ENCODE measurements at regions not wholly inside any gene's neighbourhood (a gene's known extent, or its start where the extent isn't known, plus 50 kb on each side); places are given as distances from the start of the nearest gene placed in this dataset.

GRCh38 chr7:125561006-125561405 lies 631.4 kb upstream of the POT1 start:
- Histone ChIP-seq H3K9me3 (ENCODE audit: control insufficient read depth, low read length) (no peaks in the 10 kb centered on the region), H3K9ac (ENCODE audit: low read length) (no peak overlapping the region), H3K4me3 (ENCODE audit: low read length) (no peak overlapping the region), H3K36me3 (ENCODE audit: control insufficient read depth, insufficient read depth, low read length, severe bottlenecking) (no peaks in the 10 kb centered on the region), H3K4me1 (ENCODE audit: control insufficient read depth, insufficient read depth, low read length) (no peaks in the 10 kb centered on the region), H3K27me3 (replicated peaks; ENCODE audit: control insufficient read depth, insufficient read depth, low read length) (no peaks in the 10 kb centered on the region)
- DNase-seq (ENCODE audit: low read depth): no peak

- Histone ChIP-seq H3K9me3 (ENCODE audit: control insufficient read depth, low read length) (no peaks in the 10 kb centered on the region), H3K4me3 (ENCODE audit: low read length) (no peak overlapping the region), H3K9ac (ENCODE audit: low read length) (no peak overlapping the region), H3K27me3 (replicated peaks; ENCODE audit: control insufficient read depth, insufficient read depth, low read length) (no peaks in the 10 kb centered on the region), H3K4me1 (ENCODE audit: control insufficient read depth, insufficient read depth, low read length) (no peaks in the 10 kb centered on the region), H3K36me3 (ENCODE audit: control insufficient read depth, insufficient read depth, low read length, severe bottlenecking) (no peaks in the 10 kb centered on the region)
- no peak for DNase-seq (ENCODE audit: low read depth)
Measured at GRCh38 chr7:125559921-125560320, 630.3 kb upstream of the POT1 start.

DNA sequence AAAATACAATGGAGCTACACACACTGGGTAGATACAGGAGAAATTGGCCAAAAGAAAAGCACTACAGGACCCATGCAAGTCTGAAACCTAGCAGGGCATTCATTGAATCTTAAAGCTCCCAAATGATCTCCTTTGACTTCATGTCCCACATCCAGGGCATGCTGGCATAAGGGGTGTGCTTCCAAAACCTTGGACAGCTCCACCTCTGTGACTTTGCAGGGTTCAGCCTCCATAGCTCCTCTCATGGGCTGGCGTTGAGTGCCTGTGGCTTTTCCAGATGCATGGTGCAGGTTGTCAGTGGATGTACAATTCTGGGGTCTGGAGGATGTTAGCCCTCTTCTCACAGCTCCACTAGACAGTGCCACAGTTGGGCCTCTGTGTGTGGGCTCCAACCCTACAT lies 626.3 kb upstream of the POT1 start:
- no peaks in the 10 kb centered on the region for H3K9me3 ChIP-seq (ENCODE audit: control insufficient read depth, low read length)
- DNase-seq (ENCODE audit: low read depth): no peak
- no peaks in the 10 kb centered on the region for H3K4me1 ChIP-seq (ENCODE audit: control insufficient read depth, insufficient read depth, low read length)
- H3K27me3 ChIP-seq (replicated peaks; ENCODE audit: control insufficient read depth, insufficient read depth, low read length): no peaks in the 10 kb centered on the region
- H3K4me3 ChIP-seq (ENCODE audit: low read length): no peak overlapping the region
- H3K36me3 ChIP-seq (ENCODE audit: control insufficient read depth, insufficient read depth, low read length, severe bottlenecking): no peaks in the 10 kb centered on the region
- H3K9ac ChIP-seq (ENCODE audit: low read length): no peak overlapping the region

DNA sequence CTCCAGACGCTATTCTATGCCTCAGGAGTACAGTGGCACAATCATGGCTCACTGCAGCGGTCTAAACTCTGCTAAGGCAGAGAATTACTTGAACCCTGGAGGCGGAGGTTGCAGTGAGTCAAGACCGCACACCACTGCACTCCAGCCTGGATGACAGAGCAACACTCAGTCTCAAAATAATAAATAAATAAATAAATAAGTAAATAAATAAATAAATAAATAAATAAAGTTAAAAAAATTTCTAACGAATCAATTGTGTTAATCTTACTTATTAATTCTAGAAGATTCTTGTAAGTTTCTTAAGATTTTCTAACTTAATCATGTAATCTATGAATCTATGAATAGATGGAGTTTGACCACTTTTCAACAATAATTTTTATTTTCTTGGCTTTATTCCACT lies 621.4 kb upstream of the POT1 start:
- no peaks in the 10 kb centered on the region for H3K27me3 ChIP-seq (replicated peaks; ENCODE audit: control insufficient read depth, insufficient read depth, low read length)
- no peaks in the 10 kb centered on the region for H3K9me3 ChIP-seq (ENCODE audit: control insufficient read depth, low read length)
- no peak overlapping the region for H3K4me3 ChIP-seq (ENCODE audit: low read length)
- DNase-seq (ENCODE audit: low read depth): no peak
- H3K9ac ChIP-seq (ENCODE audit: low read length): no peak overlapping the region
- H3K36me3 ChIP-seq (ENCODE audit: control insufficient read depth, insufficient read depth, low read length, severe bottlenecking): no peaks in the 10 kb centered on the region
- no peaks in the 10 kb centered on the region for H3K4me1 ChIP-seq (ENCODE audit: control insufficient read depth, insufficient read depth, low read length)

DNA sequence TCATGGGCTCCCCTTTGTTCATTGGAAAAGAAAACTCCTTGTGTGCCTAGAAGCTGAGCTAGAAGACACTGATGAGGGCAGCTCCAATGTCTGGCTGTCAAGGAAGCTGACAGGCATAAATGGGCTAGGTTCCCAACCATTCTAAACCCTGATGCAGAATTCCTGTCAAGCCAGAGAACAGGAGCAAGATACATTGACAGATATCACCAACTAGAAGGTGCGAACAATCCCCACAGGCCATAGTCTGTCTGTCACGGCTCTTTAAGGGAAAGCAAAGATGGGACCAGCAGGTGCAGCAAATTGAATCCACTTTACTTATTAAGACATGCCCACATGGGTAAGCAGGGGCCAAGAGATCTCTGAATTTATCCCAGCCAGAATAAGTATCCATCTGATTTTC lies 617.9 kb upstream of the POT1 start:
- Histone ChIP-seq H3K27me3 (replicated peaks; ENCODE audit: control insufficient read depth, insufficient read depth, low read length) (no peaks in the 10 kb centered on the region), H3K9me3 (ENCODE audit: control insufficient read depth, low read length) (no peaks in the 10 kb centered on the region), H3K9ac (ENCODE audit: low read length) (no peak overlapping the region), H3K4me1 (ENCODE audit: control insufficient read depth, insufficient read depth, low read length) (no peaks in the 10 kb centered on the region), H3K4me3 (ENCODE audit: low read length) (no peak overlapping the region), H3K36me3 (ENCODE audit: control insufficient read depth, insufficient read depth, low read length, severe bottlenecking) (no peaks in the 10 kb centered on the region)
- DNase-seq (ENCODE audit: low read depth): no peak

GRCh38 chr7:125530553-125530952 lies 600.9 kb upstream of the POT1 start:
- no peaks in the 10 kb centered on the region for H3K4me1 ChIP-seq (ENCODE audit: control insufficient read depth, insufficient read depth, low read length)

DNA sequence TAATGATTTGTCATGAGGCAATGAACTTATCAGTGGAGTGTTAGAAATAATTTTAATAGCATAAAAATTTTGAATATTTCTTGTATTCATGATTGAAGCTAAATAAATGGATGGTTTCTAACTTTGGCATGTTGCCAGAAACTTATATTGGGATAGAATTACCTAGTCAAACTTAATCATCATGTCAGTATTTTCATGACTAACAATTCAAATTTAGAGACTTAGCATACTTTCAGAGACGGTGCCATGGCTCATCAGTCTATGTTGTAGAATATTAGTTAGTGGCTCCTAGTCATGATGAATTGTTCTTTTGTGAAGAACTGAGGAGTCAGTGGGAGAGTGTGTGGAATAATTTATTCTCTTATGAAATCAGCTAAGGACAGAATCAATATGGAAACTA lies 599.6 kb upstream of the POT1 start:
- H3K9me3 ChIP-seq (ENCODE audit: control insufficient read depth, low read length): no peaks in the 10 kb centered on the region
- H3K27me3 ChIP-seq (replicated peaks; ENCODE audit: control insufficient read depth, insufficient read depth, low read length): no peaks in the 10 kb centered on the region
- H3K4me3 ChIP-seq (ENCODE audit: low read length): no peak overlapping the region
- DNase-seq (ENCODE audit: low read depth): no peak
- no peaks in the 10 kb centered on the region for H3K4me1 ChIP-seq (ENCODE audit: control insufficient read depth, insufficient read depth, low read length)
- no peaks in the 10 kb centered on the region for H3K36me3 ChIP-seq (ENCODE audit: control insufficient read depth, insufficient read depth, low read length, severe bottlenecking)
- no peak overlapping the region for H3K9ac ChIP-seq (ENCODE audit: low read length)

More at GRCh38 chr7:125530553-125530952, 600.9 kb upstream of the POT1 start:
- H3K9me3 ChIP-seq (ENCODE audit: control insufficient read depth, low read length): no peaks in the 10 kb centered on the region
- H3K27me3 ChIP-seq (replicated peaks; ENCODE audit: control insufficient read depth, insufficient read depth, low read length): no peaks in the 10 kb centered on the region
- H3K9ac ChIP-seq (ENCODE audit: low read length): no peak overlapping the region
- DNase-seq (ENCODE audit: low read depth): no peak
- no peaks in the 10 kb centered on the region for H3K36me3 ChIP-seq (ENCODE audit: control insufficient read depth, insufficient read depth, low read length, severe bottlenecking)
- H3K4me3 ChIP-seq (ENCODE audit: low read length): no peak overlapping the region

- Histone ChIP-seq H3K9me3 (ENCODE audit: control insufficient read depth, low read length) (no peaks in the 10 kb centered on the region), H3K4me1 (ENCODE audit: control insufficient read depth, insufficient read depth, low read length) (no peaks in the 10 kb centered on the region), H3K9ac (ENCODE audit: low read length) (no peak overlapping the region), H3K4me3 (ENCODE audit: low read length) (no peak overlapping the region), H3K27me3 (replicated peaks; ENCODE audit: control insufficient read depth, insufficient read depth, low read length) (no peaks in the 10 kb centered on the region), H3K36me3 (ENCODE audit: control insufficient read depth, insufficient read depth, low read length, severe bottlenecking) (no peaks in the 10 kb centered on the region)
- DNase-seq (ENCODE audit: low read depth): no peak
Measured at GRCh38 chr7:125526958-125527357, 597.3 kb upstream of the POT1 start.

DNA sequence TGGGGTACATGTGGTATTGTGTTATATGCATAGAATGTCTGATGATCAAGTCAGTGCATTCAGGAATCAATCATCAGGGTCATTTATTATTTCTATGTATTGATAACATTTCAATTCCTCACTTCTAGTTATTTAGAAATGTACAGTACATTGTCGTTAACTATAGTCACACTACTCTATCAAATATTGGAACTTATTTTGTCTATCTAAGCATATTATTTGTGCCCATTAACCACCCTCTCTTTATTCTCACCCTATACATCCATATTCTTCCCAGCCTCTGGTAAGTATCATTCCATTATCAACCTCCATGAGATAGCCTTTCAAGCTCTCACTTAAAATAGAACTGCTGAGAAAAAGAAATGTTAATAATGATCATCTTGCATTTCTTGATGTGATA lies 596.5 kb upstream of the POT1 start:
- no peaks in the 10 kb centered on the region for H3K36me3 ChIP-seq (ENCODE audit: control insufficient read depth, insufficient read depth, low read length, severe bottlenecking)
- no peaks in the 10 kb centered on the region for H3K4me1 ChIP-seq (ENCODE audit: control insufficient read depth, insufficient read depth, low read length)
- no peaks in the 10 kb centered on the region for H3K9me3 ChIP-seq (ENCODE audit: control insufficient read depth, low read length)
- no peak overlapping the region for H3K9ac ChIP-seq (ENCODE audit: low read length)
- no peak overlapping the region for H3K4me3 ChIP-seq (ENCODE audit: low read length)
- DNase-seq (ENCODE audit: low read depth): no peak
- H3K27me3 ChIP-seq (replicated peaks; ENCODE audit: control insufficient read depth, insufficient read depth, low read length): no peaks in the 10 kb centered on the region

DNA sequence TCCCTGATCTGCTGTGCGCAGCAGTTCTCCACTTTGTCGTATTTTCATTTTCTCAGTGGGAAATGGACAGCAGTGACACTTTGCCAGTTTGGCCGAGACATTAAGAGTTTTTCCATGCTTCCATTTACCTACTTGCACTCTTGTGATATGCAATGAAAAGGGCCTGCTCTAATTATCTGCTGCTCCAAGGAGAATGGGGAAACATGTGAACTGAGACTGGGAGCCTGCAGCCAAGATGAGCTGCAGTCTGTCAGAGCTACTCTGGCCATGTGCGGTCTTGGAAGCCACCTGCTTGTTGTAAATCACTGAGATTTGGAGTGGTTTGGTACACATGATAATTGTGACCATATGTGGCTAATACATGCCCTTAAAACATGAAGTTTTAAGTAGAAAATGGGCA lies 586.6 kb upstream of the POT1 start:
- no peak overlapping the region for H3K4me3 ChIP-seq (ENCODE audit: low read length)
- no peak overlapping the region for H3K9ac ChIP-seq (ENCODE audit: low read length)
- H3K36me3 ChIP-seq (ENCODE audit: control insufficient read depth, insufficient read depth, low read length, severe bottlenecking): no peaks in the 10 kb centered on the region
- no peaks in the 10 kb centered on the region for H3K9me3 ChIP-seq (ENCODE audit: control insufficient read depth, low read length)
- no peaks in the 10 kb centered on the region for H3K27me3 ChIP-seq (replicated peaks; ENCODE audit: control insufficient read depth, insufficient read depth, low read length)
- no peaks in the 10 kb centered on the region for H3K4me1 ChIP-seq (ENCODE audit: control insufficient read depth, insufficient read depth, low read length)
- no peak for DNase-seq (ENCODE audit: low read depth)

- Histone ChIP-seq H3K4me1 (ENCODE audit: control insufficient read depth, insufficient read depth, low read length) (no peaks in the 10 kb centered on the region), H3K27me3 (replicated peaks; ENCODE audit: control insufficient read depth, insufficient read depth, low read length) (no peaks in the 10 kb centered on the region), H3K36me3 (ENCODE audit: control insufficient read depth, insufficient read depth, low read length, severe bottlenecking) (no peaks in the 10 kb centered on the region), H3K9ac (ENCODE audit: low read length) (no peak overlapping the region), H3K9me3 (ENCODE audit: control insufficient read depth, low read length) (no peaks in the 10 kb centered on the region), H3K4me3 (ENCODE audit: low read length) (no peak overlapping the region)
- DNase-seq (ENCODE audit: low read depth): no peak
Measured at GRCh38 chr7:125512373-125512772, 582.7 kb upstream of the POT1 start.

GRCh38 chr7:125511310-125511709 lies 581.7 kb upstream of the POT1 start:
- H3K4me3 ChIP-seq (ENCODE audit: low read length): no peak overlapping the region
- DNase-seq (ENCODE audit: low read depth): no peak
- no peaks in the 10 kb centered on the region for H3K9me3 ChIP-seq (ENCODE audit: control insufficient read depth, low read length)
- no peaks in the 10 kb centered on the region for H3K27me3 ChIP-seq (replicated peaks; ENCODE audit: control insufficient read depth, insufficient read depth, low read length)
- no peaks in the 10 kb centered on the region for H3K4me1 ChIP-seq (ENCODE audit: control insufficient read depth, insufficient read depth, low read length)
- no peaks in the 10 kb centered on the region for H3K36me3 ChIP-seq (ENCODE audit: control insufficient read depth, insufficient read depth, low read length, severe bottlenecking)
- no peak overlapping the region for H3K9ac ChIP-seq (ENCODE audit: low read length)
